GM20431 (cell line): ENCODE measurements at regions not wholly inside any gene's neighbourhood (a gene's known extent, or its start where the extent isn't known, plus 50 kb on each side); places are given as distances from the start of the nearest gene placed in this dataset.
"Not testable (repeated sequence)": the region's sequence is repeated elsewhere in the genome, so short reads cannot be mapped to it uniquely, and the experiment has no call there.

ENCODE experiments used
- in situ Hi-C: fragments of 300-500 bp; cut with MseI, MboI; formaldehyde crosslinking; loops from one replicate; pipeline ENCODE4 v1.15.0; 2020; ENCODE audit warnings: low sequenced_read_pairs; ENCODE audit not compliant: unreplicated experiment

DNA sequence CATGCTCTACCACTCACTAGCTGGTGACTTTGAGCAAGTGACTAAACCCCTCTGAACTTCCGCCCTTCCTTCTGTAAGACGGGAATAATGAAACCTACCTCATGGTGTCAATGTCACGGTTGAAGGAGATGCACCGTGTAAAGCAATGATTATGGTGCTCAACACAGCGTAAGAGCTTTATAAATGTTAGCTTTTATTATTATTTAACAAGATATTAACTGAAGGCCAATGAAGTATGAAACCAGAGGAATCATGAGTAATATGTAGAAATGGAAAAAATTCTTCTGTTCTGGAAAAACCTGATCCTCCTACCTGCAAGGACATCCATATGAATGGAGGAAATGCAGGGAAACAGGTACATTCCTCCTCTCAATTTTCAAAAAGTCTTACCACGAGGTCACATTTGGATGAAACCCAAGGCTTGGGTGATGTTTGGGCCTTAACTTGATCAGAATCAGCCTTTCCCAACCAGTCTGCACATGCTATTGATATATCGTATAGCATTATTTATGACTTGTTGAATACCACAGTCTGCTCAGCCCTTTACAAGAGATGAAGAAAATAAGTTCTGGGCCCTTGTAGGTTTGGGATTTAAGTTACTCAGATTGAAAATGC, 166.8 kb upstream of the TBX3 start:
- in situ Hi-C loops: no loop called here

DNA sequence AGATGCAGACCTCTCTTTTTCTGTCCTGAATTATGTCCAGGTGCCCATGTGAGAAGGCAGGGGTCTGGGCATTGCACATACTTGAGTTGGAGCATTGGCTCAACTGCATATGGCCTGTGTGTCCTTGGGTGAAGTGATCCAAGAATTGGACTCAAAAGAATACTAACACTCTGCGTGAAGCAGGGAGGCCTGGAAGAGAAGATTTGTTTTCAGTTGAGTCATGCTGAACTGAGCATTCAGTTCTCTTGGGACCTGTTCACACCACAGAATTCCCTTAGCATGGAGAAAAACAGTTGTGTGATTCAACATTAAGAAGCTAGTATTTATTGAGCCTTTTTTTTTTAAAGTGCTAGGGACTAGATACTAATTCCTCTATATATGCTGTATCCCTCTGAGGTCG, 164.7 kb upstream of the TBX3 start:
- in situ Hi-C loops: no loop called here

DNA sequence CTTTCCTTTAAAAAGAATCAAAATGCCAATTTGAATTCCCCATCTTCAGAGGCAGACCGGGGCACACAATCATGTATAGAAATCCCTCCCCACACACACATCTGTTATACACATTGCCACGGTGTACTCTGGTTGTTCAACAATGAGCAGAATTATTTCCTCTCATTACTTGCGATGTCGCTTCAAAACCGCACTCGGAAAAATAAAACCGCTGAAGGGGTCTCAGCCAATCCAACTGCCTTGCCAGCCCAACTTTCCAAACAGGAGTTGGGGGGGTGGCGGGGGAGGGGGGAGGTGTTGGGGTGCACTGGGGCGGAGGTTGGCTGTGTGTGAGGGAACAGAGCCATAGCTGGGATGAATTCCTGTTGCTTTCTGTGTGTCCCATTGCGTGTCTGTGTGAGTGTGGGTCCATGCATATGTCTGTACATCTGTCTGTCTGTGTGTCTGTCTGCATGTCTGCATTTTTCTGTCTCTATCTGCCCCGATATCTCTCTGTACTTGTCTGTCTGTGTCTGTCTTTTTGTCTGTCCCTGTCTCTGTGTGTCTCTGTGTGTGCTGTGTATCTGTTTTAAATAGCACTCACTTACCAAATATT, 163.6 kb upstream of the TBX3 start:
- in situ Hi-C loops: no loop called here

DNA sequence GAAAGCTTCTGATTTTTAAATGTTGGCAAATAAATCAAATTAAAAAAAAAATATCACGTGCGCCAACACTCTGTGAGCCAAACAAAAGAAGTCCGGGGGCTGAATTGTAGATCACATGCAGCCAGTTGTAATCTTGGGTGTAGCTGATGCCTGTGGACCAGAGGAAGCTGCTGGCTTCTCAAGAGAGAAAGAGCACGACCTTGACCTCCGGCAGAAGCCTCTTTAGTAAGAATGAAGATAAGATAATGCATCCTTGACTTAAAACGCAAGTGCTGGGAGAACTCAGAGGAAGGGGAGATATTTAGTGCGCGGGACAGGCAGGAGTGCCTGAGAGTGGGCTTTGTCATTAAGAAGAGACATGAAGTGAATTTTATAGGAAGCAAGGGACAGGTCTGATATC, 162.8 kb upstream of the TBX3 start:
- in situ Hi-C loops: no loop called here

DNA sequence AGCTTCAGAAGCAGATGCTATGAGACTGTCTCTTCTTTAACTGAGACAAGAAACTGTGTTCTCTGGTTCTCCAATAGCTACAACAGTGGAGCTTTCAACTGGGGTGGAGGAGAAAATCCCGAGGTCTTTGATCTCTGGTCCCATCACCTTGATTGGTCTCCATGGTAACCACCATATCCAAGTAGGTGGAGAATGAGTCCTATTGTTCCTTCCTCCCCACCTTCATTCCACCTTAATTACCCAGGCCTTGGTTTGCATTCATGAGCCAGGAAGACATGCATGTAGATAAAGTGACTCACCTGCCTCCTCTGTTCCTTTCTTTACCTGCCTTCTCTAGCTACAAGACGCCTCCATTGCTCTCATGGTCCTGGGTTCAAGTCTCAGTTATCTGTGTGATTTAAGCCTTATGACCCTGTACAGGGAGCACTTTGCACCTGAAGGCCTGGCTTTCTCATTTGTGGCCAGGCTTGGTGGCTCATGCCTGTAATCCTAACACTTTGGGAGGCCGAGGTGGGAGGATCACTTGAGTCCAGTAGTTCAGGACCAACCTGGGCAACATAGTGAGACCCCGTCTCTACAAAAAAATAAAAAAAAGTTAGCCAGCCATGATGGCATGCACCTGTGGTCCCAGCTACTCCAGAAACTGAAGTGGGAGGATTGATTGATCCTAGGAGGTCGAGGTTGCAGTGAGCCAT, 157.7 kb upstream of the TBX3 start:
- in situ Hi-C loops: no loop called here

DNA sequence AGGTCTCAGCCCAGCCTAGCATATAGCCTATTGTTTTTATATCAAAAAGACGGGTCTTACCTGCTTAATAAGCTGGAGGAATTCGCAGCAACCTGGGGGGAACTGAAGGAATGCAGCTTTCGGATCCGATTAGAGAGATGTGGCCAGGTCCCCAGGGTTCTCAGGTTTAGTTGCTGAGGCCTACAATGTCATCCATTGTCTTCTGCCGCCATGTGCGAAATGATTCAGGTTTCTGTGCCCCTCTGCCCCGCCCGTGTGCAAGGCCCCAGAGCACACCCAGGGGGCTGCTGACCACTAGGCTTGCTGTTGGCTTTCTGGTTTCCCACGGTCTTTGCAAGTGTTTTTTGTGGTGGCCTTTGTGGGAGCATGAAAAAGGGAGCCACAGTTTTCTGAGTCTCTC, 154.5 kb upstream of the TBX3 start:
- in situ Hi-C loops: no loop called here

DNA sequence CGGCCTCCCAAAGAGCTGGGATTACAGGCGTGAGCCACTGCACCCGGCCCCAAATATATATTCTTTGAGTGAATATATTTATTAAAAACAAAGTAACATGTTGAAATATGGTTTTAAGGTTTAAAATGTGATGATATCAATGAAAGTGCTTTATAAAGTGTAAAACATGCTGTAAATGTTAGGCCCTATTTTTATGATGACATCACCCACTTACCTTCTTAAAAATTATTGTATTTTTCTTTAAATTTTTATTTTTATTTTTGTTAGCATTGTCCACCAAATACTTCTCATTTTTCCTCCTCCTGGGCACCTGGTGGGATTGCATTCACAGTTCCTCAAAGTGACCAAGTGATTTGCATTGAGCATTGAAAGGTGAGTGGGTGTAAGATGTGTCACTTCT, 152.6 kb upstream of the TBX3 start:
- in situ Hi-C loops: no loop called here

DNA sequence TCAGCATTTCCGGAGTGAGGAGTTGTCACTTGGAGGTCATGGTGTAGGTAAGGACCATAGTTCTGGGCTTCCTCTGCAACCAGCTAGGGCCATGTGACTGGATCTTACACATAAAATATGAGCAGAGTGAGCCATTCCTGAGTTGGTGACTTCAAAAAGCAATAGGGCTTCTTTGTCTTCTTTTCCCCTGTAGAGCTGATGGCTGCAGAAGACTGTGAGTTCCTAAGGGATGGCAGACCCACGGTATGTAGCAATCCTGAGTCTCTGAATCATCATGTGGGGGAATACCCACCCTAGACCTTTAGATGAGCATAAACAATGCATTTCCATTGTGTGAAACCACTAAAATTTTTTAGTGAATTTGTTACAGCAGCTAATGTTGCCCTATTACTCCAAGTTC, 151.1 kb upstream of the TBX3 start:
- in situ Hi-C loops: no loop called here

DNA sequence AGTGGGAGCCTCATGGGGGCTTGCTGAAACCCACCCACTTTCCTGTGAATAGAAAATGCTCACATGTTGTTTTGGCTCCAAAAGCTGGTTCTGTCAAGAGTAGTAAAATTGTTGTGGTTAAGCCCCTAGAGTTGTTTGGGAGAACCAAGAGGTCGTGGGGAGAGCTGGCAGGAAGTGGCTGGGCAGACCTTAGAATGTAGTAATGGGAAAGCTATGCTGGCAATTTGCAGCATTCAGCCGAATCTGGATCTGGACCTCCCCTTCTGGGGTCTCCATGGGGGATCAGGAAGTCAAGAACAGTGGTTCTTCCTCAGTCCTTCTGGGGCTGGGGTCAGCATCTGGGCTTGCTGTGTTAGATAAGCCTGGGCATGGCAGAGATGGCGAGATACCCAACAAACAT, 150.6 kb upstream of the TBX3 start:
- in situ Hi-C loops: no loop called here

DNA sequence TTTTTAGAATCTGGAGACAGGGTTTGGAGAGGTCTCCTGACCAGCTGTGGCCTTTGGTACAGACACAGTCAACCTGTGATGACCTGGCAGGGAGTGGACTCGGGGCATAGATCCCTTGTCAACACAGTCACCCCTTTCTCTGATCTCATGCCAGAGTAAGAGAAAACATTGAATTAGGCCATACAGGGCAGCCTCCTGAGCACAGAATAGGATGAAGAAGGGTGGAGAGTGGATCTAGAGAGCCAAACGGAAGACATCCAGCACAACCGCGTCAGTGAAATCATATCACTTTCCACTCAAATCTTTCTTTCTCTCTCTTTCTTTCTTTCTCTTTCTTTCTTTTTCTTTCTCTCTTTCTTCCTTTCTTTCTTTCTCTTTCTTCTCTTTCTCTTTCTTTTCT, 145.9 kb upstream of the TBX3 start:
- in situ Hi-C loops: no loop called here

DNA sequence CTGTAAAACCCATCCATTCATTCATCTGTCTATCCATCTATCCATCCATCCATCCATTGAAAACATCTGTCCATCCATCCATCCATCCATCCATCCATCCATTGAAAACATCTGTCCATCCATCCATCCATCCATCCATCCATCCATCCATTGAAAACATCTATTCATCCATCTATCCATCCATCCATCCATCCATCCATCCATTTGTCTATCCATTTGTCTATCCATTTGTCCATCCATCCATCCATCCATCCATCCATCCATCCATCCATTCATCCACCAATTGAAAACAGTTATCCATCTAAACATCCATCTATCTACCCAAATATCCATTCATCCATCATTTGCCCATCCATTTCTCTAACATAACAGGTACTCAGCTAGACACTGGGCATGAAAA, 145.3 kb upstream of the TBX3 start:
- in situ Hi-C loops: not testable (repeated sequence)

DNA sequence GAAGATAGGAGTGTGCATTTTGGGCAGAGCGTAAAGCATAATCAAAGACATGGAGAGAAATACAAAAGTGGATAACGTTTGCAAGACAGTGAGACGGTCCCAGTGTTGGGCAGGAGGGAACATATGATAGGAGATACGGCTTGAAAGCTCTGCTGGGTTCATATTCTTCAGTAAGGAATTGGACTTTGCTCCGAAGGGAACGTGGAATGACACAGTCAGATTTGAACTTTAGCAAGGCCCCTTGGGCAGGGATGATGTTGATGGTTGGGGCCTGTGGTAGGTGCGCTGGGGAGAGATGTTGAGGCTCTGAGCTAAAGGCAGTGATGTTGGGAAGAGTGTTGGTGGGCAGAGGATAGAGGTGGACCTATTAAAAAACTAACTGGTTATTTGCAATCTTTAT, 143.5 kb upstream of the TBX3 start:
- in situ Hi-C loops: no loop called here

DNA sequence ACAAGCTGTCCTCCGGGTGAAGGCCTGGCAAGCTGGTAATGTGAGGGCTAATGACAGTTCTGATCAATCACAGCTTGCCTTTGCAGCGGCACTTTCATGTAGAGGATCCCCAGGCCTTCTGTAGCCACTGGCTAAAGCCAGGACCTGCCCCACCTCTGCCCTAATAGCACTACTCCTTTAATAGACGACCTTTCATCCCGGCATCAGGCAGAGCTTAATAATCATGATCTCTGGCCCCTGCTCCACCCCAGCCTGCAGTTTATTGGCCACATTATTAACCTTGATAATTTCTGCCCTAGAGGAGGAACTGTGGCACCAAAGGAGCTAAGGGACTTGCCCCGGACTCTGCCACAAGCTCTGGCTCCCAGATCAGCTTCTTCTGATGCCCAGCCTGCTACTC, 142.3 kb upstream of the TBX3 start:
- in situ Hi-C loops: no loop called here

DNA sequence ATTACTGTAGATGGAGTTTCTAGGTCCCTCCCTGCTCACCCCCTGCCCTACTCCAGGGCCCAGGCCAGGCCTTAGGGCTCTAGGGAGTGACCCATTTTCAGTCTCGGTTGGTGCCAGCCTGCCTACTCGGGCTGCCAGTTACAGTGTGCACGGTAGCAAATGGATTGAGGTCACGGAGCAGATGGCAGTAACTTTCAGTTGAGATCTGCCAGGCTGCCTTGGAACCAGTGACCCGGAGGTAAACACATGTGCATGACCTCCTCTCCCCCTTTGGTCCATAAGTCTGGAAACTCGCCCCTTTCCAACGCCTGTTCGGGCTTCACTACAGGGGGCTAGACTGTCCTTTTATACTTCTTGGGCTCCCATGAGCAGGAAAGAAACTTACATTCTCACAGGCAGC, 139.7 kb upstream of the TBX3 start:
- in situ Hi-C loops: no loop called here

DNA sequence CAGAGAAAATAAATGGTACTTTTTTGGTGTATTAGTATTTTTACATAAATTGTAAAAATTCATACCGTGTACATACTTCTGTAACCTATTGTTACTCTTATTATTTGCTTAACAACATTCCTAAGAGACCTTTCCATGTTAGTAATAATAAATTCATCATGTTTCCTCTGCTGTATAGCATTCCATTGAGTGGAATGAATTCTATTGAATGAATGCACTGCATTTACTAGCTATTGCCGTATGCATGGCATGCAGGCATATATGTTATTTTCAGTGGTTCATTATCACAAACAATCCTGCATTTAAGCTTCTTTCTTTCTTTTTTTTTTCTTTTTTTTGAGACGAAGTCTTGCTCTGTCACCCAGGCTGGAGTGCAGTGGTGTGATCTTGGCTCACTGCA, 137.6 kb upstream of the TBX3 start:
- in situ Hi-C loops: no loop called here

DNA sequence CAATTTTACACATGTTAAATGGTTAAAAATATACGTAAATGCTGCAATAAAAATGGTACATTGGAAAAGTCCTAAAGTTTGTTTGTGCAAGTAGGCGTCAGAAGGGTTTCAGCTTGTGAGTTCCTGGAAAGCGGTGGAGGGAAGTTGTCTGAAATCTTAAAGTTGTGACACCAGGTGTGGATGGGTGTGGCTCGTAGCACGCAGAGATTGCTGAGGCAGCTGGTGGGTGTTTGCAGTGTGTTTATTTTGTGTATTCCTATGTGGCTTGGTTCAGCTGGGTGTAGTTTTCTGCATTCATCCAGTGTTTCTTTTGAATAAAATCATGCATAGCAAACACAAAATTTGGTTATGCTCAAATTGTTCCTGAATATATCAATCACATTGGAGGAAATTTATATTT, 136.8 kb upstream of the TBX3 start:
- in situ Hi-C loops: no loop called here

DNA sequence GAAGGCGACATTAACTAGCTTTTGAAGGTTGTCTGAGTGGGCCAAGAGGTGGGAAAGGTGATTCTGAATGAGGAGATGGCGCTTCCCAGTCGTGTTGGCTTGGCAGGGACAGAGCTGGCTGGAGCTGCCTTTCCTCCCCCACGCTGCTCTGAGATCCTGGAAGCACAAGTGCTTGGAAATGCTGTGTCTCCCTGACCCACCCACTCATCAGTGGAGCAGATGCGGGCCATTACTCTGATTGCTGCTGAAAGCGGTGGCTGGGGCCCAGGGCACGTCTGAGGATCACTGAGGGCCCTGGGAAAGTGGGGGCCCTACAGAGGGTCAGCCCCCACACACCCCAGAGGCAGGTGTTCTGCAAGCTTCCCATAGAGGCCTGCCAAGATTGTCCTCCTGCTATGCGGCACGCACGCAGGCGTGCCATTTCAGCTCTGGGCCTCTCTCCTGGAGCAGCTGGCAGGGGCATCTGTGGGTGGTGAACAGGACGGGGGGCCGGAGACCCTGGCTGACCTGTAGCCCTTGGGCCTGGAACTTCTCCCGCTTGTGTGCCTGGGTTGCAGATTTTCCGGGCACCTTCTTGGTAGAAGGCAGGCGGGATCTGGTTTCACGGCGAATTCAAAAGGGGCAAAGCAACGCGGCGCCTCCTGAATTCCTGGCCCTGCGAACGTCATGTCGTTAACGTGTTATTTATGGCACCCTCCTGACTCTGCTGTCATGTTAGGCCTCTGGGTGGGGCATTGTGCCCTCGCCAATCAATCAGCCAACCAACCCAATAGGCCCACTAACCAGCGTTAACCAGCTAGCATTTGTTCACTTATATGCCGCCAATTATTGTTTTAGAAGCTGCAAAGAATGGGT, 133.8 kb upstream of the TBX3 start:
- in situ Hi-C loops: no loop called here

DNA sequence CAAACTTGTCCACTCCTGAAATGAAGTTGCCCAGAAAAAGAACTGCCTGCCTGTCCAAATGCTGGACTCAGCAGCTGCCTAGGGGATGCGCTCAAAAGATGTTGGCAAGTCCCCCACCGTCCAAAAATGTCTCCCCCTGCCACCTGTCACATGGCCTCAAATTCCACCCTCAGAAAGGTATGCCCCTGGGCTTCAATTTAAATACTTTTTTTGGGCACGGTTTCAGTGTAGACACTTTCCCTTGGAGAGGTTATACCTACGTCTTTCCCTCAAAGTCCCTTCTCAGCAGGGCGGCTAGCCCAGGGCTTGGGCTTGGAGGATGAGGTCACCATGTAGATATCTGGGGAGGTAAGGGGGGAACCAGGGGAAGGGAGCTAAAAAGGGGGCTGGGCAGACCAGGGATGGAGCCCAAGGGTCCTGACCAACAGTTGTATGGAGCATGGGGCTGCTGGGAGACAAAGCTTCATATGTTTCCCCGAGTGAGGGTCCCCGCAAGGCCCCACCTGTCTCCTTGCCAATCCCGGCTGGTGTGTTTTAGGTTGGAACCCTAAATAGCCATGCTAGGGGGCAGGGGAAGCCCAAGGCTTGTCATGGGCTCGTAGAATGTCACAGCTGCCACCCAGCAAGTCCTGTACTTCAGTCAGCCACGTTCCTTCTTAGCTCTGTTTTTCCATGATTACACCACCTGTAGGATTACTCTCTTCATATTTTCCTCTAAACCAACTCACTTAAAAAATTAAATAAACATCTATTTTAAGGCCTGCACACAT, 131.2 kb upstream of the TBX3 start:
- in situ Hi-C loops: no loop called here

DNA sequence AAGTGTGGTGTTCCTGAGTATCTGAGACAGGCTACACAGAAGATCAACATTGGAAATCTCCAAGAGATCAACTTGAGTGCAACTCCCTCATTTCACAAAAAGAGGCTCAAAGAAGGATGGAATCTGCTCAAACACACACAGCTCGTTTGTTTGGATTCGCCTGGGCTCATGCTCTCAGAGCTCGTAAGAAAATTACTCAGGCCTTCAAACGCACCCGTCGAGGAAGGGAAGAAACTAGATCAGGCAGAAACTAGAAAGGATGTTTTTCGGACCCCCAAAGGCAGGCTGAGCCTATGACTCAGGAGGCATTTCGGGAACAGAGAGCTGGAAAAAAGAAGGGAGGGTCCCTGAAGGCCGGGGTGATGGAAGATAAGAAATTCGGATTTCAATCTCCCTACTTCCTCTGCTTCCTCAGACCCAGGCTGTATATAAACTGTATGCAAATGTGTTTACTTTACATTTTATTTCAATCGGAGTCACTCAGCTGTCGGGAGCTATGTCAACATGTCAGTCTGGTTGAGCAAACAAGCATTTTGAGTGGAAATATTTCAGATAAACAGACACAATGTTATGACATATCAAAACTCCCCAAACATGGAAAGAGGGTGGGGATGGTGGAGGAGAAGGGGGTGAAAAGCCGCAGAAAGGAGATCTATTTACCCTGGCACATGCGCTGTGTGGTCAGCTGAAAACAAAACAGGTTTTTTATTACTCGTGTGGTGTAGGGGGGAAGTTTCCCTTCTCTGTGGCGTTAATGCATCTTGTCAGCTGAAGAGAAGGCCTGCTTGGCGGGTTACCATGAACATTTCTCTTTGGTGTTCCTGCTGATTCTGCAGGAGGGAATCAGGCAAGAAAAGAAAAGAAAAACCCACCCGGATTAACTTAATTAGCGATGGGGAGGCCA, 129.1 kb upstream of the TBX3 start:
- in situ Hi-C loops: no loop called here
